Fibroblast of lung (primary cell): ENCODE measurements at regions not wholly inside any gene's neighbourhood (a gene's known extent, or its start where the extent isn't known, plus 50 kb on each side); places are given as distances from the start of the nearest gene placed in this dataset.

Source experiments
- DNase-seq, 2 donors: peaks; one replicate each; pipeline versions ENCODE4 v3.0.0 to v3.0.0-alpha.2; 2010; ENCODE audit warnings: low read depth in 2 of 2
- H2AFZ ChIP-seq: 2 replicates; pipeline ENCODE4 v1.5.1; 2012; ENCODE audit warnings: low read length, control low read depth, inconsistent platforms
- H3K27ac ChIP-seq: 2 replicates; pipeline ENCODE4 v1.5.1; 2011; ENCODE audit warnings: low read length, control low read depth; ENCODE audit not compliant: insufficient read depth
- H3K27me3 ChIP-seq: 2 replicates; pipeline ENCODE4 v1.5.1; 2011; ENCODE audit warnings: mild to moderate bottlenecking, low read length; ENCODE audit not compliant: control insufficient read depth, insufficient read depth
- H3K36me3 ChIP-seq: 2 replicates; pipeline ENCODE4 v1.5.1; 2011; ENCODE audit warnings: low read length; ENCODE audit not compliant: control insufficient read depth, insufficient read depth
- H3K4me1 ChIP-seq: 2 replicates; pipeline ENCODE4 v1.5.1; 2011; ENCODE audit warnings: low read length; ENCODE audit not compliant: control insufficient read depth, insufficient read depth; ENCODE audit errors: extremely low read depth
- H3K4me2 ChIP-seq: 2 replicates; pipeline ENCODE4 v1.5.1; 2011; ENCODE audit warnings: low read length, control low read depth; ENCODE audit not compliant: insufficient read depth; ENCODE audit errors: extremely low read depth
- H3K4me3 ChIP-seq, 4 experiments: fragments of 200-600 bp in 1 of 4; sonication (generic) in 1 of 4; replicated peaks in 1 of 4; 2 replicates each; pipeline ENCODE4 v1.5.1; 2011 to 2016; ENCODE audit warnings: low read length in 4 of 4, low read depth in 3 of 4, mild to moderate bottlenecking in 3 of 4, control low read depth in 2 of 4, inconsistent platforms in 1 of 4, mixed read lengths in 1 of 4; ENCODE audit not compliant: insufficient read depth in 1 of 4; ENCODE audit errors: control extremely low read depth in 1 of 4
- H3K79me2 ChIP-seq: 2 replicates; pipeline ENCODE4 v1.5.1; 2012; ENCODE audit warnings: mild to moderate bottlenecking, low read length, inconsistent platforms; ENCODE audit not compliant: control insufficient read depth, insufficient read depth
- H3K9ac ChIP-seq: 2 replicates; pipeline ENCODE4 v1.5.1; 2011; ENCODE audit warnings: mild to moderate bottlenecking, low read length, control low read depth; ENCODE audit not compliant: insufficient read depth
- H3K9me3 ChIP-seq: 2 replicates; pipeline ENCODE4 v1.5.1; 2012; ENCODE audit warnings: low read depth, low read length; ENCODE audit not compliant: control insufficient read depth, insufficient read depth
- H4K20me1 ChIP-seq: 2 replicates; pipeline ENCODE4 v1.5.1; 2011; ENCODE audit warnings: low read length; ENCODE audit not compliant: control insufficient read depth, insufficient read depth; ENCODE audit errors: extremely low read depth
- EZH2 ChIP-seq: IDR thresholded peaks from 2 replicates; pipeline ENCODE4 v1.5.1; 2012; ENCODE audit warnings: low read length, control low read depth, mild to moderate bottlenecking; ENCODE audit errors: missing control alignments
- TF ChIP-seq, protein P1 (sequence below), 2 donors: IDR thresholded peaks in 1 of 2; conservative IDR thresholded peaks in 1 of 2; 1 replicate in 1 of 2; 2 replicates in 1 of 2; pipeline ENCODE4 v1.5.1; 2011 to 2012; ENCODE audit warnings: low read length in 2 of 2, control low read depth in 1 of 2, inconsistent platforms in 1 of 2, low read depth in 1 of 2, mild to moderate bottlenecking in 1 of 2

DNA sequence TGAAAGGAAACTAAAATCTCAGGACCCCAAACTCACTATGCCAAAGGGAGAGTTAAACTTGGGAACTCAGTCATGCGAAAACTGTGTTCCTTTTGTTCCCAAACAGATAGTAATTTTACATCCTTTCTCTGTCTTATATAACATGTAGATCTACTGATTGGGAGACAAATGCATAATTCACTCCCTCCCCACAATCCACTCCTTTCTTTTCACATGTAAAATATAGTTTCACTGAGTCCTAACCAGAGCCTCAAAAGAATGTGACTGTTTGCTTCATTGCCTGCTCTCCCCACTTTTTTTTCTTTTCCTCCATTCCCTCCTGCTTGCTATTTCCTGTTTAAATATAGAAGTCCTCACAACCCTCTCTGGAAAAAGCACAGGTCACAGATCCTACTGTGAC is 699.3 kb upstream of the ADGRL3 start:
- H2AFZ ChIP-seq, result no peak overlapping the region
- no peak for DNase-seq

DNA sequence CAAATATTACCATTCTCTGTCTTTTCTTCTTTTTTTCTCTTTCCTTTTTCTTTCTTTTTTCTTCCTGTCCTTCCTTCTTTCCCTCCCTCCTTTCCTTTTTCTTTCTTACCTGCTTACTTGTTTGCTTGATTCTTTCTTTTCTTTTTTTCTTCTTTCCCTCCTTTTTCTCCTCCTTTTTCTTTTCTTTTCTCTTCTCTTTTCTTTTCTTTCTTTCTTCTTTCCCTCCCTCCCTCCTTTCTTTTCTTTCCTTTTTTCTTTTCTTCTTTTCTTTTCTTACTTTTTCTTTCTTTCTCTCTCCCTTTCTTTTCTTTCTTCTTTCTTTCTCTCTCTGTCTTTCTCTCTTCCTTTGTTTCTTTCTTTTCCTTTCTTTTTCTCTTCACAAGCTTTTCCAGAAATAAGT is 697.4 kb upstream of the ADGRL3 start:
- H3K4me3 ChIP-seq, result no peak overlapping the region
- no peak overlapping the region for H2AFZ ChIP-seq
- H3K36me3 ChIP-seq, result no peaks in the 10 kb centered on the region
- no peak for DNase-seq
- no peak overlapping the region for H3K4me2 ChIP-seq
- TF ChIP-seq, protein P1, sequence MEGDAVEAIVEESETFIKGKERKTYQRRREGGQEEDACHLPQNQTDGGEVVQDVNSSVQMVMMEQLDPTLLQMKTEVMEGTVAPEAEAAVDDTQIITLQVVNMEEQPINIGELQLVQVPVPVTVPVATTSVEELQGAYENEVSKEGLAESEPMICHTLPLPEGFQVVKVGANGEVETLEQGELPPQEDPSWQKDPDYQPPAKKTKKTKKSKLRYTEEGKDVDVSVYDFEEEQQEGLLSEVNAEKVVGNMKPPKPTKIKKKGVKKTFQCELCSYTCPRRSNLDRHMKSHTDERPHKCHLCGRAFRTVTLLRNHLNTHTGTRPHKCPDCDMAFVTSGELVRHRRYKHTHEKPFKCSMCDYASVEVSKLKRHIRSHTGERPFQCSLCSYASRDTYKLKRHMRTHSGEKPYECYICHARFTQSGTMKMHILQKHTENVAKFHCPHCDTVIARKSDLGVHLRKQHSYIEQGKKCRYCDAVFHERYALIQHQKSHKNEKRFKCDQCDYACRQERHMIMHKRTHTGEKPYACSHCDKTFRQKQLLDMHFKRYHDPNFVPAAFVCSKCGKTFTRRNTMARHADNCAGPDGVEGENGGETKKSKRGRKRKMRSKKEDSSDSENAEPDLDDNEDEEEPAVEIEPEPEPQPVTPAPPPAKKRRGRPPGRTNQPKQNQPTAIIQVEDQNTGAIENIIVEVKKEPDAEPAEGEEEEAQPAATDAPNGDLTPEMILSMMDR (conservative IDR thresholded peaks at IDR 0.05 in 1 of 2, IDR thresholded peaks at IDR 0.05 in 1 of 2; ENCODE audit: low read depth in 1 of 2, low read length in 2 of 2), result no peak
- no peak for TF ChIP-seq EZH2
- H3K4me1 ChIP-seq, result no peaks in the 10 kb centered on the region
- no peak overlapping the region for H3K27ac ChIP-seq
- no peak overlapping the region for H3K9ac ChIP-seq
- no peaks in the 10 kb centered on the region for H3K27me3 ChIP-seq
- no peaks in the 10 kb centered on the region for H3K79me2 ChIP-seq
- no peaks in the 10 kb centered on the region for H4K20me1 ChIP-seq
- no peaks in the 10 kb centered on the region for H3K9me3 ChIP-seq

More for the DNA sequence above, 699.3 kb upstream of the ADGRL3 start:
- H3K4me3 ChIP-seq, result no peak overlapping the region
- no peak overlapping the region for H3K9ac ChIP-seq
- no peaks in the 10 kb centered on the region for H3K4me1 ChIP-seq
- no peaks in the 10 kb centered on the region for H3K27me3 ChIP-seq
- TF ChIP-seq, protein P1 (conservative IDR thresholded peaks at IDR 0.05 in 1 of 2, IDR thresholded peaks at IDR 0.05 in 1 of 2; ENCODE audit: low read depth in 1 of 2, low read length in 2 of 2), result no peak
- TF ChIP-seq EZH2, result no peak
- no peaks in the 10 kb centered on the region for H3K36me3 ChIP-seq
- no peaks in the 10 kb centered on the region for H4K20me1 ChIP-seq
- H3K4me2 ChIP-seq, result no peak overlapping the region
- no peaks in the 10 kb centered on the region for H3K9me3 ChIP-seq
- H3K27ac ChIP-seq, result no peak overlapping the region
- no peaks in the 10 kb centered on the region for H3K79me2 ChIP-seq

DNA sequence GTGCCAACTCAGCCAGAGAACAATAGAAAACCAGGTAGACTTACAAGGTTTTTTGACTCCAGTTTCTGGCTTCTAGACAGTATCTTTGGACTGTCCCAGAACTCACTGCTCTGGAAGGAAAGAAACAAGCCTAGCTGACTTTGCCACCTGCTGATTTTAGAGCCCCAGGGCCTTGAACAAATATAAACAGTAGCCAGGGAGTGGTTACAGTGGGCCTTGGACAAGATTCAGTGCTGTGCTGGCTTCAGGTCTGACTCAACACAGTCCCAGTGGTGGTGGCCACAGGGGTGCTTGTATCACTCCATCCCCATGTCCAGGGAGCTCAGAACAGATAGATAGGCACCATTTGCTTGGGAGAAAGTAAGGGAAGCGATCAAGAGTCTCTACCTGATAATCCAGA is 694.1 kb upstream of the ADGRL3 start:
- Histone ChIP-seq H3K36me3 (no peaks in the 10 kb centered on the region), H3K4me2 (no peak overlapping the region), H3K4me3 (no peak overlapping the region), H3K9me3 (no peaks in the 10 kb centered on the region), H3K4me1 (no peaks in the 10 kb centered on the region), H3K79me2 (no peaks in the 10 kb centered on the region), H3K9ac (no peak overlapping the region), H3K27me3 (no peaks in the 10 kb centered on the region), H2AFZ (no peak overlapping the region), H4K20me1 (no peaks in the 10 kb centered on the region), H3K27ac (no peak overlapping the region)
- no peak for TF ChIP-seq EZH2
- TF ChIP-seq, protein P1 (conservative IDR thresholded peaks at IDR 0.05 in 1 of 2, IDR thresholded peaks at IDR 0.05 in 1 of 2; ENCODE audit: low read depth in 1 of 2, low read length in 2 of 2), result no peak
- no peak for DNase-seq
